Renal pelvis (tissue), 1 donor: ENCODE measurements at regions not wholly inside any gene's neighbourhood (a gene's known extent, or its start where the extent isn't known, plus 50 kb on each side); places are given as distances from the start of the nearest gene placed in this dataset.
A peak's percentile ranks its signal among the peaks of the same experiment; 100 is the strongest.

ENCODE experiments used
- DNase-seq: peaks from one replicate; pipeline ENCODE4 v3.0.0-alpha.2; 2013

GRCh38 chr4:62896721-62897120, 1512.5 kb downstream of the TECRL start:
- DNase-seq, result no peak

DNA sequence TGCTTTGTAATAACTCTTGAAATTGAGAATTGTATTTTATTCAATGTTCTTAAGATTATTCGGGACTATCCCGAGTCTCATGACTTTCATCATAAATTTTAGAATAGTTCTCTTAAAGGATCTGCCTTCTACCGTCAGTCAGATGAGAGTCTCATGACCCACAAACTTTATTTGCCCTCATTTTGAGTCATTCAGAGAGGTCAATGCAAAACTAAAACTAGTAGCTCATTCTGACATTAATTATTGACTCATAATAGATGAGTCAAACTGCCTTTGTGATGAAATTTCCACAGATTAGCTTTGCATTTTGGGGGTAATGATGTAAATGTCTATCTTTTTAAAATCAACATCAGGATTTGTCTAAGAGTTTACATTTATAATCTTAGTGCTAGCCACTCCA, 1527.3 kb downstream of the TECRL start:
- no peak for DNase-seq

- DNase-seq, result no peak
These were observed 1528.0 kb downstream of the TECRL start for GRCh38 chr4:62881210-62881609.

- DNase-seq, result no peak
These were observed 1536.4 kb downstream of the TECRL start for GRCh38 chr4:62872856-62873255.

DNA sequence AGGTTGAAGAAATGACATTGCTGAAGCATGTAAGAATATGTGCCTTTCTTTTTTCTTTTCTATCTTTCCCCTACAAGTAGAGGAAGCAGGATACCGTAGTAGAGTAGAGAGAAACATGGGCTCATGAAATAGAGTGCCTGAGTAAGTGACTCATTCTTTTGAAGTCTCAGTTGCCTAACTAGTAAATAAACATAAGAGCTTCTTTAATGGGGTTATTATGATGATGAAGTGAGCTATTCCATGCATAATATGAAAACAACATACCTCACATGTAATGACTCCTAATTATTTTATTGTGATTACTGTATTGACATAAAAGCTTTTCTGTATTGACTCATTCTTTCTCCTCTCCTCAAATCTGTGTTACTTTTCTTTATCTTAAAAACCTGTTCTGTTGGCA, 1538.2 kb downstream of the TECRL start:
- DNase-seq, result no peak

DNA sequence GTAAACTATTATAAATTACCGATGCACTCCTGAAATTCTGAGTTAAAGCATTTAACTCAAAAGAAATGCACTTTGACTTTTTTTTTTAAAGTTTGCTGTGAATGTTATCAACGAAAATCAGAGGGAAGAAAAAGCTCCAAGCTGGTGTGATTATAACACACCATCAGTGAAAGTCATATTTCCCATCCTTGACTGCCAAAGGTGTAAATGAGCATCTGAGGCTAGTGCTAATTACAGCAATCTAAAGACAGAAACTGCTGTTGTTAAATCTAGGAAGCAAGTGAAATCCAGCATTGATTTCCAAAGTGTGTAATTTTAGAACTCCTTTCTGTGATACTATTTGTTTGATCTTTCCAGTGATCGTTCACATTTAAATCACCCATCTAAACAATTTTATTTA, 1538.8 kb downstream of the TECRL start:
- no peak for DNase-seq

GRCh38 chr4:62865261-62865660, 1544.0 kb downstream of the TECRL start:
- DNase-seq, result no peak

GRCh38 chr4:62849696-62850095, 1559.6 kb downstream of the TECRL start:
- DNase-seq, result no peak

DNA sequence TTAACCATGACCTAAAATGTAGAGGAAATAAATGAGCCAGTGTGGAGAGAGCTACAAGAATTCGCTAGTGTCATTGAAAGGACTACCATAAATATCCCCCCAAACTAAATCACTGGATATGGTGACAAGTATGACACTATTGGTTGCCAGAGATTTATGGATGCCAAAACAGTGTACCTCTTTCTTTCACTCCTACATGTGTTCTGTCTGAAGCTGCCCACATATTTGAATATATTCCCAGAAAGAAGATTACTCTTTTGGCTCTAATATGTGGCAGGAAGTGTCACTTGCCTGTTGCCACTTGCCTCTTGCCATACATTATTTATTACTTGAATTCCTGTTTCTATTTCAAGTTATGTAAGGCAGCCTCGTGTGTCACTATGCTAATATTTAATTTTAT, 1573.6 kb downstream of the TECRL start:
- no peak for DNase-seq

DNA sequence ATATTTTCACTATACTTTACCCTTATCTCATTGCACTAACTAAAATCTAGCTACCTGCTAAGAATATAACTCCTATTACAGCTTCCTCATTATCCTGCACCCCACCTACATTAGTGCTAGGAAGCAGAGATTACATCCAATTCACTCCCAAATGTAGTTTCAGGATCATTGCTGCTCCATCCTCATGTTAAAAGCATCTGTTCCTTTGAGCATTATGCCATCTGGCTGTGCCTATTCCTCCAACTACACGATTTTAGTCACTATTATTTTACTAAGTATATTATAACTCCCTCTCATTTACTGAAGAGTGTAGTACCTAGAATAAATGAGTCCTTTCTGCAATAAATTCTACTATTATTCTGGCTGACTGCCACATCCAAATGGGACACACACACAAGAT, 1586.9 kb downstream of the TECRL start:
- no peak for DNase-seq

GRCh38 chr4:62816566-62816965, 1592.7 kb downstream of the TECRL start:
- DNase-seq, result no peak

GRCh38 chr4:62814510-62815047, 1594.7 kb downstream of the TECRL start:
- no peak for DNase-seq

DNA sequence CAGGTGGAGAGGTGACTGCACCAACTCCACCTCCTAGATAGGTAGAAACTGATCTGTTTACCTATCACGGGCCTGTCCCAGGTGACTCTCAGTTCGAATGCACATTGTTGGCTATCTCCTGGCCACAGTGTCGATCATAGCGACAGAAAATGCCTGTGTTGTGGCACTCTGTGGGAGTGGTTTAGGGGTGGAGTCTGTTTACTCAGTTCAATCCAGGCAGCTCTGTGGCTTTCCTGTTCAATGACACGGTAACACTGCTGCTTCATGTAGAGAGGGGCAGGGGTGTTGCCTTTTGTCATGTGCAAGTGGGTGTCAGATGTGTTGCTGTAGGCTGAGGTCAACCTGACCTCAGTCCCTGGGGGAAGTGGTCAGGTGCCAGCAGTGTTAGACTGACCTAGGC, 1602.4 kb downstream of the TECRL start:
- no peak for DNase-seq

- DNase-seq, result no peak
These were observed 1603.9 kb downstream of the ADGRL3 start for GRCh38 chr4:62804075-62804474.

GRCh38 chr4:62797221-62797620, 1597.1 kb downstream of the ADGRL3 start:
- no peak for DNase-seq

DNA sequence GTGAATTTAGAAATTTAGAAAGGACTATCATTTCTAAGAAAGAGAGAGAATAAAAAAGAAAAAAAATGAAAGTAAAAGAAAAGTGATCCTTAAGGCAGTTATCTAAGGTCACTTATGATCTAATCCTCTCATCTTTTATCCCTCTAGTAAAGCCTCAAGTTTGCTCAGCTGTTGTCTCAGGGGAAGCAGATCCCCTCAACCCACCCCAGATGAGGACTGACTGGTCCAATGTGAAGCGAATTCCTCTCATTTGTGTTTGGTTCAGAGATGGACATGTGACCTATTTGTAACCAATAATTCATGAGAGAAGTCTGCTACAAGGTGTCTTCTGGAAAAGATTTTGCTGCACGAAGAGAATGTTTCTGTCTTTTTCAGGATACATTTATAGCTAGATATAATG, 1591.3 kb downstream of the ADGRL3 start:
- DNase-seq, result no peak

DNA sequence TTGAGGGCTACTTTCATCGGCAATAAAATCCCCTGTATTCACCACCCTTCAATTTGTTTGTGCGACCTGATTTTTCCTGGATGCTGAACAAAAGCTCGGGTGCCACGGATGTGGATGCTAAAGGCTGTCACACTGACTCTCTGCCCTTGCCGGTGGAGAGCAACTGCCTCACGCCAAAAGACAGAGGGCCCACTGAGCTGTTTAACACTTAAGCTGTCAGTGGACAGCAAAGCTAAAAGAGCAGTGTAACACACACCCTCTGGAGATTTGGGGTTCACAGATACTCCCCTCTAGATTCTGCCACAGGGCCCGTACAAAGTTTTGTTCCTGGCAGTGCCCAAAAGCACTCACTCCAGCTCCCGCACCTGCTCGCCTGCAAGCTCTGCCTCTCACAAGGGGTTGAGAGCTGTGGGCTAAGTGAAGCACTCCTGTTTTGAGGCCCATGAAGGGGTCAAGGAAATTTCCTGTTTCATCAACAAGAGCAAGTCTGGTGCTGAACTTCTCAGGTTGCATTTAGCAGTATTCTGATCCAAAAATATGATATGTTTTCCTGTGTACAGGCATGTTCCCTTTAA, 1571.9 kb downstream of the ADGRL3 start:
- DNase-seq, result no peak

DNA sequence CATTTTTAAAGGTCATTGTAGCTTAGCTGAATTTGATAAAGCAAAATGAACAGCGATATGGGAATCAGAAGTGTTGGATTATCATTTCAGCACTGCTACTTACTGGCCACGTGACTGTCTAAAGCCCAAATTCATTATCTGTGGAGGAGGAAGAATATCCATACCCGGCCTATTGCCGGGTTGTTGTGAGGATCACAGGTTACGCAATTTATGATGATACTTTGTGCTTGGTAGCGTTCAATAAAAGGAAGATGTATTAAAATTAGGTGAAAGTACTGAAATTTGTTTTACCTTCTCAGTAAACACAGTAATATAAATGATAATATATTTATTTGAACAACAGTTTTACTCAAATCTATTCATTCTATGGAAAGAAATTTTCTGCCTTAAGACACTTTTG, 1540.2 kb downstream of the ADGRL3 start:
- no peak for DNase-seq

DNA sequence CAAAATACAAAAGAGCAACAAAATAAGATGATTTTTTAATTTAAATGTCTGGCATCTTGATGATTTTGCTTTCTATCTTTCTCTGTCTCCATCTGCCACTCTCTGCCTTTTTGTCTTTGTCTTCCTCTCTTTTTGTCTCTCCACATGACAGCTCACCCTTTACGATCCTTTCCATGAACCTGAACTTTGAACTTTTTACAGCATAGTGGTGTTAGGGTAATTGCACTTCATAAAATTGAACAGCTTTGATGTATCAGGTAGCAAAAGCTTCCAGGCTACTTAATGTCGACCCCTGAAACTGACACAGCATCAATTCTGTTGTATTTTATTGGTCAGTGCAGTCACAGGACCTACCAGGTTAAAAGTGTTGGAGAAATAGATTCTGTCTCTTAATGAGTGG, 1517.0 kb downstream of the ADGRL3 start:
- no peak for DNase-seq

DNA sequence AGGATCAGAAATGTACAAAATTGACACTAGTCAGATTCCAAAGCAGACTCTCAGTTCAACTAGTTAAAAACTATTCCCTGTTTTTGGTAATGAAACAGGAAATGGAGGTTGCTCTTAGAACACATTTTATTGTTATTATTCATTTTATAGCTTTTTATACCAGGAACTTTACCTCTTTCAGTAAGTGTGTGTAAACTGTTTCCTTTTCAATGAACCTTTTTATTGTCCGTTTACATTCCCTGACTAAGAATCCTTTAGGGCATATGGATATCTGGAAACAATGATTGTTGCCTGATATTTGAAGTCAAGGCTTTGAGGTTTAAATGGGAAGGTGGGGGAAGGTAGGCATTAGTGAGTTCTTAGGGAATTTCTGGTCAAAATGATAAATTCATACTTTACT, 1511.4 kb downstream of the ADGRL3 start:
- no peak for DNase-seq

- peak; percentile 28 for DNase-seq
These were observed 1509.6 kb downstream of the ADGRL3 start for GRCh38 chr4:62709618-62710252.

DNA sequence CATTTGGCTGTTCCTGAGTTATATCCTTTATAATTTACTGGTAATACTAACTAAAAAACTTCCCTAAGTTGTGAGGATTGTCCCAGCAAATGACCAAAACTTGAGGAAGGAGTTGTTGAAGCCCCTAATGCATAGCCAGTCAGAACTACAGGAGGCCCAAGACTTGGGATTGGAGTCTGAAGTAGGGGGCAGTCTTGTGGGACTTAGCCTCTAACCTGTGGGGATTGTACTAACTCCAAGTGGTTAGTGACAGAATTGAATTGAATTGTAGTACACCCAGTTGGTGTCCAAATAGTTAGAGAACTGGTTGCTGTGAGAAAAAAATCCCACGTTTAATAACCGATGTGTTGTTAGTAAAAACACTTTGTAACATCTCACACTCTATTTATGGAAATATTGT, 1506.3 kb downstream of the ADGRL3 start:
- DNase-seq, result no peak

DNA sequence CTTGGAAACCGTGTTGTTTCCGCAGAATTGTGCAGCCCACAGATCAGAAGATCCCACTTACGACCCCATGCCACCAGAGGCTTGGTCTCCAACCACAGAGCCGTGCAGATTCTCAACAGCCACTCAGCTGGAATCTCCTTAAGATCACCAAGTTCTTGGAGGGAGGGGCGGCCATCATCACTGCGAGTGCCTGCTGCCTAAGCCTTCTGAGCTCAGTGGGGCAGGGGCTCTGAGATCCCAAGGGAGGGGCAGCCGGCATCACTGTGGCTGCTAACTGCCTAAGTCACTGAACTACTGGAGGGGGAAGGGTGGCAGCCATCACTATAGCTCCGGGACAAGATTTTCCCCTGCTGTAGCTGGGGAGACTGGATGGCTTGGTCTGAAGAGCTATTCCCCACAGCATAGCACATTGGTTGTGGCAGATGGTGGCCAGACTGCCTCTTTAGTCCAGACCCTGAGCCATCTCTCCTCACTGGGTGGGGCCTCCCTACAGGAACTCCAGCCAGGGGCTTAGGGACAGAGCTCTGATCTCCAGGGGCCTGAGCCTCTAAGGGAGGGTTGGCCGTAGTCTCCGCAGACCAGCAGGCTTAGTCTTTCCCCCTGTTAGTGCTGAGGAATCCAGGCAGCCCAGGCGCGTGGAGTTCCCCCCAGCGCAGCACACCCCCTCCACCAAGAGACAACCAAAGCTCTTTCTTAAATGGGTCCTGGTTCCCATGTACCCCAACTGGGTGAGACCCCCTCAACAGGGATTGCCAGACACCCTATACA, 1483.9 kb downstream of the ADGRL3 start:
- no peak for DNase-seq
